ENCODE measurements at regions not wholly inside any gene's neighbourhood (a gene's known extent, or its start where the extent isn't known, plus 50 kb on each side); places are given as distances from the start of the nearest gene placed in this dataset.

DNA sequence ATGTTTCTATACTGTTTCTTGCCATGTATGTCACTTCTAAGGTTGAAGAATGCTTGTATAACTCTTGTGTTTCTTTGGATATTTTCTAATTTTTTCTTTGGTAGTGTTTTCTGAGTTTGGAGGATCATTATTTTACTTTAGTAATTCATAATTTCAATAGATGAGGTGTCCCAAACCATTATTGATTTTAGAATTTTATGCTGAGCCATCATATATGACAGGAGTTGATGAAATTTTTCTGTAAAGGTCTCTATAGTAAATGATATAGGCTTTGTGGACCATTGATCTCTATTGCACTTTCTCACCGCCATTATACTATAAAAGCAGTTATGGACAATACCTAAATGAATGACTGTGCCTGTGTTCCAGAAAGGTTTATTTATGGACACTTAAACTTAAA is 183.3 kb upstream of the PPP1R3A start:
- ATAC-seq (ENCODE audit: insufficient number of reproducible peaks, low FRiP score, low read depth), result no peak
- peaks cover 23 to 43% of the 10 kb centered on the region in 2 donors for H3K4me1 ChIP-seq (ENCODE audit: control insufficient read depth in 1 of 2, low read depth in 2 of 2)
- H3K36me3 ChIP-seq, result no peaks in the 10 kb centered on the region
- DNase-seq (ENCODE audit: low spot score), result no peak
- H3K4me3 ChIP-seq, result no peak overlapping the region
- no peak for TF ChIP-seq CTCF (IDR thresholded peaks at IDR 0.05)
- H3K27me3 ChIP-seq (replicated peaks; ENCODE audit: insufficient read depth), result no peaks in the 10 kb centered on the region
- no peaks in the 10 kb centered on the region for H3K9me3 ChIP-seq
- H3K27ac ChIP-seq, result no peak overlapping the region

GRCh38 chr7:114100810-114101209 is 182.0 kb upstream of the PPP1R3A start:
- ATAC-seq (ENCODE audit: insufficient number of reproducible peaks, low FRiP score, low read depth) (no peak), DNase-seq (ENCODE audit: low spot score) (no peak)
- no peak overlapping the region for H3K27ac ChIP-seq
- H3K27me3 ChIP-seq (replicated peaks; ENCODE audit: insufficient read depth), result no peaks in the 10 kb centered on the region
- peaks cover 21 to 37% of the 10 kb centered on the region in 2 donors for H3K4me1 ChIP-seq (ENCODE audit: control insufficient read depth in 1 of 2, low read depth in 2 of 2)
- H3K4me3 ChIP-seq, result no peak overlapping the region
- H3K36me3 ChIP-seq, result no peaks in the 10 kb centered on the region
- no peak for TF ChIP-seq CTCF (IDR thresholded peaks at IDR 0.05)
- no peaks in the 10 kb centered on the region for H3K9me3 ChIP-seq

DNA sequence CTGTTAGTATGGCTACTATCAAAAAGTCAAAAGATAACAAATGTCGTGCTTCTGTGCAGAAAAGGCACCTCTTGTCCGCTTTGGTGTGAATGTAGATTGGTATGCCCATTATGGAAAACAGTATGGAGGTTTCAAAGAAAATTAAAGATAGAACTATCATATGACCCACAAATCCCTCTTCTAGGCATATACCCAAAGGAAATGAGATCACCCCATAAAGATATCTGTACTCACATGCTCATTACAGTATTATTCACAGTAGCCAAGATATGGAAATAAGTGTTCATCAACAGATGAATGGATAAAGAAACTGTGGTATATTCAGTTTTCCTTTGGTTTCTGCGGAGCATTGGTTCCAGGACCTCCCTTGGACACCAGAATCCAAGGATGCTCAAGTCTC is 180.5 kb upstream of the PPP1R3A start:
- Histone ChIP-seq H3K4me1 (ENCODE audit: control insufficient read depth in 1 of 2, low read depth in 2 of 2) (peaks cover 8 to 30% of the 10 kb centered on the region in 2 donors), H3K9me3 (no peaks in the 10 kb centered on the region), H3K27me3 (replicated peaks; ENCODE audit: insufficient read depth) (no peaks in the 10 kb centered on the region), H3K4me3 (no peak overlapping the region), H3K27ac (no peak overlapping the region), H3K36me3 (no peaks in the 10 kb centered on the region)
- DNase-seq (ENCODE audit: low spot score) (no peak), ATAC-seq (ENCODE audit: insufficient number of reproducible peaks, low FRiP score, low read depth) (no peak)
- no peak for TF ChIP-seq CTCF (IDR thresholded peaks at IDR 0.05)

- TF ChIP-seq CTCF (IDR thresholded peaks at IDR 0.05), result no peak
- ATAC-seq (ENCODE audit: insufficient number of reproducible peaks, low FRiP score, low read depth), result no peak
- Histone ChIP-seq H3K36me3 (no peaks in the 10 kb centered on the region), H3K27me3 (replicated peaks; ENCODE audit: insufficient read depth) (no peaks in the 10 kb centered on the region), H3K4me3 (no peak overlapping the region), H3K4me1 (ENCODE audit: control insufficient read depth in 1 of 2, low read depth in 2 of 2) (peaks cover 0 to 14% of the 10 kb centered on the region in 2 donors), H3K27ac (no peak overlapping the region), H3K9me3 (no peaks in the 10 kb centered on the region)
- no peak for DNase-seq (ENCODE audit: low spot score)
Measured at GRCh38 chr7:114095885-114096284, 177.1 kb upstream of the PPP1R3A start.

DNA sequence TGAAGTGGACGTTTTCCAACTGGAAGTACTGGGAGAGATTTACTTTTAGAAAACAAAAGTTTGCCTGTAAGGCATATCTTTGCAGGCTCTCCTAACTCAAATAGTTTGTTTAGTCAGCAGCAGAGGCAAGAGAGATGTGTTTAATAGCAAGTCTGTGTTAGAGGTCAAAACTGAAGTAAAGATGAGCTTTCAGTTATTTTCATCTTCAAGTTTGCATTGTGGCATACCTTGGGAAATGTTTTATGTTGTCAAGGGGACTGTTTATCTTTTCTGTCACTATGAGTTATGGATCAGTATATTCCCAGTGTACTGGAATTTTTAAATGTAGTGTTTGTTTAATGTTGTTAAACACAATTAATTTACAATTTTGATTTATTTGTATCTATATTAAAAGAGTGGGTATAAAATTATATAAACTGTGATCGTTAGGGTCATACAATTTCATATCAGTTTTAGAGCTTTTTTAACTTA is 169.7 kb upstream of the PPP1R3A start:
- TF ChIP-seq CTCF (IDR thresholded peaks at IDR 0.05), result no peak
- Histone ChIP-seq H3K36me3 (no peaks in the 10 kb centered on the region), H3K27me3 (replicated peaks; ENCODE audit: insufficient read depth) (no peaks in the 10 kb centered on the region), H3K9me3 (no peaks in the 10 kb centered on the region), H3K27ac (peak overlapping the region; percentile 34 to 56), H3K4me3 (peak overlapping the region; percentile 79), H3K4me1 (ENCODE audit: control insufficient read depth in 1 of 2, low read depth in 2 of 2) (peaks cover 4 to 37% of the 10 kb centered on the region in 2 donors)
- ATAC-seq (ENCODE audit: insufficient number of reproducible peaks, low FRiP score, low read depth), result no peak
- DNase-seq (ENCODE audit: low spot score), result no peak
